ENCODE measurements at regions not wholly inside any gene's neighbourhood (a gene's known extent, or its start where the extent isn't known, plus 50 kb on each side); places are given as distances from the start of the nearest gene placed in this dataset.

GRCh38 chr7:37633048-37633447 lies 50.5 kb upstream of the GPR141 start:
- TF ChIP-seq, protein P1, sequence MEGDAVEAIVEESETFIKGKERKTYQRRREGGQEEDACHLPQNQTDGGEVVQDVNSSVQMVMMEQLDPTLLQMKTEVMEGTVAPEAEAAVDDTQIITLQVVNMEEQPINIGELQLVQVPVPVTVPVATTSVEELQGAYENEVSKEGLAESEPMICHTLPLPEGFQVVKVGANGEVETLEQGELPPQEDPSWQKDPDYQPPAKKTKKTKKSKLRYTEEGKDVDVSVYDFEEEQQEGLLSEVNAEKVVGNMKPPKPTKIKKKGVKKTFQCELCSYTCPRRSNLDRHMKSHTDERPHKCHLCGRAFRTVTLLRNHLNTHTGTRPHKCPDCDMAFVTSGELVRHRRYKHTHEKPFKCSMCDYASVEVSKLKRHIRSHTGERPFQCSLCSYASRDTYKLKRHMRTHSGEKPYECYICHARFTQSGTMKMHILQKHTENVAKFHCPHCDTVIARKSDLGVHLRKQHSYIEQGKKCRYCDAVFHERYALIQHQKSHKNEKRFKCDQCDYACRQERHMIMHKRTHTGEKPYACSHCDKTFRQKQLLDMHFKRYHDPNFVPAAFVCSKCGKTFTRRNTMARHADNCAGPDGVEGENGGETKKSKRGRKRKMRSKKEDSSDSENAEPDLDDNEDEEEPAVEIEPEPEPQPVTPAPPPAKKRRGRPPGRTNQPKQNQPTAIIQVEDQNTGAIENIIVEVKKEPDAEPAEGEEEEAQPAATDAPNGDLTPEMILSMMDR (conservative IDR thresholded peaks at IDR 0.05; ENCODE audit: low read depth, low read length): no peak
- TF ChIP-seq EZH2 (IDR thresholded peaks at IDR 0.05; ENCODE audit: borderline replicate concordance, low read depth, low read length, poor library complexity, severe bottlenecking): no peak
